Gastroesophageal sphincter (tissue), 3 donors: ENCODE measurements at regions not wholly inside any gene's neighbourhood (a gene's known extent, or its start where the extent isn't known, plus 50 kb on each side); places are given as distances from the start of the nearest gene placed in this dataset.

Source experiments
- EP300 ChIP-seq: sonication (generic); formaldehyde crosslinking; IDR thresholded peaks from one replicate; pipeline ENCODE4 v1.6.1; 2017; ENCODE audit warnings: antibody characterized with exemption, mild to moderate bottlenecking
- POLR2AphosphoS5 ChIP-seq: sonication (generic); formaldehyde crosslinking; IDR thresholded peaks from one replicate; pipeline ENCODE4 v1.6.1; 2017; ENCODE audit warnings: antibody characterized with exemption
- TF ChIP-seq, protein P1 (sequence below), 4 experiments: fragments of 200-600 bp in 2 of 4; fragments of 450-650 bp in 2 of 4; sonication (generic) in 1 of 4; IDR thresholded peaks; one replicate each; pipeline ENCODE4 v1.5.1; 2017 to 2019; ENCODE audit warnings: antibody characterized with exemption in 4 of 4, mild to moderate bottlenecking in 2 of 4, moderate library complexity in 2 of 4

DNA sequence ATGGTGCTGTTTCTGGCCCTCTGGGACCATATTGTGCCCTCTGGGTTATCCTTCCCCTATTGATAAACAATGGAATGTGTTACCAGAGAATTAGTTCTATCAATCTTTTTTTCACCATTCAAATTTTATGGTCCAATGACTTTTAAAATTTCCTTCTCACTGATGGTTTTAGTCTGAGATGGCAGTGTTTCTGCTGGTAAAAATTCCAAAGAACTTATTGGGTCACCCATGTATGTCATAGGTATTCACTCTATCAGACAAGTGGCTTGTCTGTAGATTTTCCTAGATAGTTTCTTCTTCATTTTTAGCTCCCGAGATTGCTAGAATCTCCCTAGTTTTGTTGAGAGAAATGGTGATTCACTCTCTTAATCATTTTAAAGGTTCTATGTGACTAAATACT, 357.2 kb upstream of the RGS17 start:
- TF ChIP-seq, protein P1, sequence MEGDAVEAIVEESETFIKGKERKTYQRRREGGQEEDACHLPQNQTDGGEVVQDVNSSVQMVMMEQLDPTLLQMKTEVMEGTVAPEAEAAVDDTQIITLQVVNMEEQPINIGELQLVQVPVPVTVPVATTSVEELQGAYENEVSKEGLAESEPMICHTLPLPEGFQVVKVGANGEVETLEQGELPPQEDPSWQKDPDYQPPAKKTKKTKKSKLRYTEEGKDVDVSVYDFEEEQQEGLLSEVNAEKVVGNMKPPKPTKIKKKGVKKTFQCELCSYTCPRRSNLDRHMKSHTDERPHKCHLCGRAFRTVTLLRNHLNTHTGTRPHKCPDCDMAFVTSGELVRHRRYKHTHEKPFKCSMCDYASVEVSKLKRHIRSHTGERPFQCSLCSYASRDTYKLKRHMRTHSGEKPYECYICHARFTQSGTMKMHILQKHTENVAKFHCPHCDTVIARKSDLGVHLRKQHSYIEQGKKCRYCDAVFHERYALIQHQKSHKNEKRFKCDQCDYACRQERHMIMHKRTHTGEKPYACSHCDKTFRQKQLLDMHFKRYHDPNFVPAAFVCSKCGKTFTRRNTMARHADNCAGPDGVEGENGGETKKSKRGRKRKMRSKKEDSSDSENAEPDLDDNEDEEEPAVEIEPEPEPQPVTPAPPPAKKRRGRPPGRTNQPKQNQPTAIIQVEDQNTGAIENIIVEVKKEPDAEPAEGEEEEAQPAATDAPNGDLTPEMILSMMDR (IDR thresholded peaks at IDR 0.05): no peak
- no peak for TF ChIP-seq POLR2AphosphoS5
- TF ChIP-seq EP300: no peak
